ENCODE measurements at regions not wholly inside any gene's neighbourhood (a gene's known extent, or its start where the extent isn't known, plus 50 kb on each side); places are given as distances from the start of the nearest gene placed in this dataset.

DNA sequence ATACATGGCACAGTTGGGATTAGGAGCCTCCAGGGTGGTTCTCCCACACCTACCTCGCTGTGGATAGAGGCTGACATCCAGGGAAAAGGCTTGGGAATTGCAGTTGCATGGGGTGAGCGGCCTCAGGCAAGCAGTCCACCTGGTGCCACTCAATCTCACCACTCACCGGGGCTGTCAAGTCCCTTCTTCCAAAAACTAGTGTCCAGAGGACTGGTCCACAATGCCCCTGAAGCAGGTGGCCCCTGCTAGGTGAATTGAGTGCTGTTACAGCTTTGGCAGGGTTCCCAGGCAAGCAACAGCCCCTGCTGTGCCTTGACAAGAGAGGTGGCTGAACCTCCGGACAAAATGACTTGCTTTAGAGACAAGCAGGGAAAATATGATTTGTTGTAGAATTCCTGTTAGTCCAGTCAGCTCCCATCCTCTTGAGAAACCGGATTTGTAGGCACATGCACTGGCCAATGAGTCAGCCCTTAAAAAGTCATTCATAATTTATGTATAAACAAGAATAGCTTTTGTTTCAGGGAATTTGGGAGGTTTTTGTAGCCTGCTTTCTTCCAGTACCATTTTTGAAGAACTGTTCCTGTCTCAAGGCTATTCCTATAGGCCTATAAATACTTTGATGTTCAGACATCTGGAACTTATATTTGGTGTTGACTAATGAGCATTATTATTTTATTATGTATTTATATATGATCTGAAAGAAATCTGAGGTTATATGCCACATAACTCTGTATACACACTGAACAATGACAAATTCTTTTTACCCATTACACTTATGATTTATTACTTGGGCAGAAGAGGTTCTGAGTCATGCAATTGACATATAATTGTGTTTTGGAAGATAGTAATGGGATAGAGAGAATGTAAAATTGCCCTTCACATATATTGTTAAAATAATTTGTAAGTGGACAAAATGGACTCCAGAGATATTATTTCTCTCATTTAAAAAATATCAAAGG lies 411.1 kb downstream of the ACTL7B start:
- Histone ChIP-seq H3K27ac (ENCODE audit: insufficient read length, low read depth, low read length) (no peak overlapping the region), H2BK12ac (ENCODE audit: insufficient read length, low read depth, low read length) (no peak overlapping the region), H3K4me1 (ENCODE audit: insufficient read depth, low read length) (no peaks in the 10 kb centered on the region), H3K18ac (ENCODE audit: insufficient read length, low read depth, low read length) (no peak overlapping the region), H3K14ac (ENCODE audit: insufficient read depth, low read length) (no peak overlapping the region), H3K79me1 (ENCODE audit: insufficient read depth, low read depth, low read length, poor library complexity, severe bottlenecking) (no peaks in the 10 kb centered on the region), H3K23me2 (ENCODE audit: insufficient read length, low read depth, low read length, poor library complexity, severe bottlenecking) (no peaks in the 10 kb centered on the region), H4K20me1 (ENCODE audit: control insufficient read depth, insufficient read depth, insufficient read length) (no peaks in the 10 kb centered on the region), H2BK15ac (ENCODE audit: low read depth, low read length) (no peak overlapping the region), H3T11ph (ENCODE audit: low read length) (no peak overlapping the region), H3K4me2 (ENCODE audit: insufficient read depth, insufficient read length, low read length) (no peak overlapping the region), H3K9ac (ENCODE audit: extremely low read depth, insufficient read length, low read length) (no peak overlapping the region), H2BK20ac (ENCODE audit: low read depth, low read length, poor library complexity, severe bottlenecking) (no peak overlapping the region), H2BK5ac (ENCODE audit: insufficient read length, low read length) (no peak overlapping the region), H3K23ac (ENCODE audit: insufficient read length, low read depth, low read length) (no peak overlapping the region), H3K9me3 (ENCODE audit: control insufficient read depth, low read depth, low read length) (no peaks in the 10 kb centered on the region), H3K79me2 (ENCODE audit: insufficient read depth, low read length) (no peaks in the 10 kb centered on the region), H4K91ac (ENCODE audit: insufficient read length, low read depth, low read length) (no peak overlapping the region), H3K56ac (ENCODE audit: insufficient read length, low read depth, low read length) (no peak overlapping the region), H2AFZ (ENCODE audit: low read length) (no peak overlapping the region), H4K5ac (ENCODE audit: insufficient read length, low read depth, low read length) (no peak overlapping the region), H2BK120ac (ENCODE audit: low read depth, low read length, poor library complexity, severe bottlenecking) (no peak overlapping the region), H4K8ac (replicated peaks; ENCODE audit: insufficient read length, low read depth, low read length) (no peak overlapping the region), H3K27me3 (ENCODE audit: insufficient read depth, low read length) (no peaks in the 10 kb centered on the region), H3K4ac (ENCODE audit: low read depth, low read length) (no peak overlapping the region), H2AK5ac (ENCODE audit: insufficient read length, low read length) (no peak overlapping the region)
- WGBS (ENCODE audit: extremely low coverage, insufficient read length, low lambda C conversion rate): no CpG with 5 or more reads among the region's 5 CpGs
- Mint-ChIP-seq H3K36me3 (ENCODE audit: insufficient read depth in 1 of 3, low read depth in 3 of 3) (no peaks in the 10 kb centered on the region), H3K4me3 (no peak overlapping the region), H3K27ac (no peak overlapping the region), H3K27me3 (ENCODE audit: low read depth) (no peaks in the 10 kb centered on the region), H3K4me1 (no peaks in the 10 kb centered on the region), H3K9me3 (peaks cover 0 to 5% of the 10 kb centered on the region in 2 experiments; a peak in 1 of 5 replicates)
- TF ChIP-seq, protein P1, sequence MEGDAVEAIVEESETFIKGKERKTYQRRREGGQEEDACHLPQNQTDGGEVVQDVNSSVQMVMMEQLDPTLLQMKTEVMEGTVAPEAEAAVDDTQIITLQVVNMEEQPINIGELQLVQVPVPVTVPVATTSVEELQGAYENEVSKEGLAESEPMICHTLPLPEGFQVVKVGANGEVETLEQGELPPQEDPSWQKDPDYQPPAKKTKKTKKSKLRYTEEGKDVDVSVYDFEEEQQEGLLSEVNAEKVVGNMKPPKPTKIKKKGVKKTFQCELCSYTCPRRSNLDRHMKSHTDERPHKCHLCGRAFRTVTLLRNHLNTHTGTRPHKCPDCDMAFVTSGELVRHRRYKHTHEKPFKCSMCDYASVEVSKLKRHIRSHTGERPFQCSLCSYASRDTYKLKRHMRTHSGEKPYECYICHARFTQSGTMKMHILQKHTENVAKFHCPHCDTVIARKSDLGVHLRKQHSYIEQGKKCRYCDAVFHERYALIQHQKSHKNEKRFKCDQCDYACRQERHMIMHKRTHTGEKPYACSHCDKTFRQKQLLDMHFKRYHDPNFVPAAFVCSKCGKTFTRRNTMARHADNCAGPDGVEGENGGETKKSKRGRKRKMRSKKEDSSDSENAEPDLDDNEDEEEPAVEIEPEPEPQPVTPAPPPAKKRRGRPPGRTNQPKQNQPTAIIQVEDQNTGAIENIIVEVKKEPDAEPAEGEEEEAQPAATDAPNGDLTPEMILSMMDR (conservative IDR thresholded peaks at IDR 0.05): no peak
- no peak for DNase-seq
